WTC11 (cell line): ENCODE measurements at regions not wholly inside any gene's neighbourhood (a gene's known extent, or its start where the extent isn't known, plus 50 kb on each side); places are given as distances from the start of the nearest gene placed in this dataset.

ENCODE experiments used
- ATAC-seq: fragments of 200-7000 bp; cut with Tn5 transposase; 2 replicates; pipeline ENCODE4 v1.10.0; 2021; ENCODE audit warnings: mild to moderate bottlenecking, moderate library complexity
- CTCF ChIA-PET: fragments of 300-600 bp; sonication (Branson Sonifier 250); formaldehyde crosslinking; loops from one replicate; lab custom pipeline; 2021; ENCODE audit warnings: antibody characterized with exemption; lab: Charles Lee
- POLR2A ChIA-PET: fragments of 350-600 bp; sonication (Branson Sonifier 250); formaldehyde crosslinking; loops from one replicate; lab custom pipeline; 2021; ENCODE audit warnings: antibody characterized with exemption; lab: Charles Lee
- DNase-seq: peaks from one replicate; pipeline ENCODE4 v3.0.0; 2021; ENCODE audit warnings: low spot score
- H3K27ac Mint-ChIP-seq: 2 replicates; pipeline ENCODE4 v1.8.0; 2021; ENCODE audit warnings: mixed read lengths
- H3K27me3 Mint-ChIP-seq: 2 replicates; pipeline ENCODE4 v1.8.0; 2021; ENCODE audit warnings: low read depth, mild to moderate bottlenecking, moderate library complexity, mixed read lengths
- H3K36me3 Mint-ChIP-seq: 2 replicates; pipeline ENCODE4 v1.8.0; 2021; ENCODE audit warnings: mixed read lengths
- H3K4me1 Mint-ChIP-seq: 2 replicates; pipeline ENCODE4 v1.8.0; 2022; ENCODE audit warnings: mixed read lengths
- H3K4me3 Mint-ChIP-seq: 2 replicates; pipeline ENCODE4 v1.8.0; 2021; ENCODE audit warnings: mild to moderate bottlenecking, moderate library complexity, mixed read lengths
- H3K9me3 Mint-ChIP-seq: 2 replicates; pipeline ENCODE4 v1.8.0; 2021; ENCODE audit warnings: mixed read lengths
- JAZF1 ChIP-seq: fragments of 250-450 bp; sonication (Bioruptor Pico); IDR thresholded peaks from 2 replicates; pipeline ENCODE4 v1.9.0; 2021; ENCODE audit warnings: moderate library complexity, mild to moderate bottlenecking, inconsistent platforms
- MLX ChIP-seq: sonication (generic); formaldehyde crosslinking; IDR thresholded peaks from 2 replicates; pipeline ENCODE4 v1.8.1; 2023; ENCODE audit warnings: mild to moderate bottlenecking, missing genetic modification reagents, moderate library complexity
- MXD4 ChIP-seq: fragments of 250-450 bp; sonication (Bioruptor Pico); IDR thresholded peaks from 2 replicates; pipeline ENCODE4 v1.8.0; 2021; ENCODE audit warnings: mild to moderate bottlenecking, moderate library complexity, borderline replicate concordance
- NFE2L1 ChIP-seq: sonication (generic); formaldehyde crosslinking; IDR thresholded peaks from 2 replicates; pipeline ENCODE4 v1.8.1; 2023; ENCODE audit warnings: missing genetic modification reagents
- NR3C1 ChIP-seq: sonication (generic); formaldehyde crosslinking; conservative IDR thresholded peaks from 2 replicates; pipeline ENCODE4 v1.8.1; 2023; ENCODE audit warnings: low read depth, mild to moderate bottlenecking, missing genetic modification reagents
- PREB ChIP-seq: sonication (generic); formaldehyde crosslinking; IDR thresholded peaks from 2 replicates; pipeline ENCODE4 v1.8.1; 2022; ENCODE audit warnings: mild to moderate bottlenecking, missing genetic modification reagents, moderate library complexity, borderline replicate concordance
- ZBTB21 ChIP-seq: sonication (generic); formaldehyde crosslinking; IDR thresholded peaks from 2 replicates; pipeline ENCODE4 v1.8.1; 2023; ENCODE audit warnings: mild to moderate bottlenecking, missing genetic modification reagents, borderline replicate concordance
- ZBTB43 ChIP-seq: sonication (generic); formaldehyde crosslinking; IDR thresholded peaks from 2 replicates; pipeline ENCODE4 v1.8.1; 2023; ENCODE audit warnings: mild to moderate bottlenecking, missing genetic modification reagents
- ZNF512 ChIP-seq: sonication (generic); formaldehyde crosslinking; IDR thresholded peaks from 2 replicates; pipeline ENCODE4 v1.8.1; 2022; ENCODE audit warnings: missing genetic modification reagents, borderline replicate concordance
- TF ChIP-seq, protein P1 (sequence below): sonication (generic); formaldehyde crosslinking; IDR thresholded peaks from 2 replicates; pipeline ENCODE4 v1.8.1; 2023; ENCODE audit warnings: mild to moderate bottlenecking, missing genetic modification reagents, borderline replicate concordance
- TF ChIP-seq, protein P2 (sequence below): sonication (generic); formaldehyde crosslinking; IDR thresholded peaks from 2 replicates; pipeline ENCODE4 v1.8.1; 2022; ENCODE audit warnings: low read depth, missing genetic modification reagents, borderline replicate concordance
- TF ChIP-seq, protein P3 (sequence below): fragments of 250-450 bp; sonication (Bioruptor Pico); IDR thresholded peaks from 2 replicates; pipeline ENCODE4 v2.1.2; 2022; ENCODE audit warnings: mild to moderate bottlenecking, moderate library complexity
- TF ChIP-seq, protein P4 (sequence below): fragments of 250-450 bp; sonication (Bioruptor Pico); IDR thresholded peaks from 2 replicates; pipeline ENCODE4 v1.8.0; 2021; ENCODE audit warnings: mild to moderate bottlenecking
- TF ChIP-seq, protein P5 (sequence below): fragments of 250-450 bp; sonication (Bioruptor Pico); IDR thresholded peaks from 2 replicates; pipeline ENCODE4 v1.9.0; 2021; ENCODE audit warnings: mild to moderate bottlenecking
- TF ChIP-seq, protein P6 (sequence below): sonication (generic); formaldehyde crosslinking; IDR thresholded peaks from 2 replicates; pipeline ENCODE4 v1.8.0; 2022; ENCODE audit warnings: mild to moderate bottlenecking, missing genetic modification reagents

DNA sequence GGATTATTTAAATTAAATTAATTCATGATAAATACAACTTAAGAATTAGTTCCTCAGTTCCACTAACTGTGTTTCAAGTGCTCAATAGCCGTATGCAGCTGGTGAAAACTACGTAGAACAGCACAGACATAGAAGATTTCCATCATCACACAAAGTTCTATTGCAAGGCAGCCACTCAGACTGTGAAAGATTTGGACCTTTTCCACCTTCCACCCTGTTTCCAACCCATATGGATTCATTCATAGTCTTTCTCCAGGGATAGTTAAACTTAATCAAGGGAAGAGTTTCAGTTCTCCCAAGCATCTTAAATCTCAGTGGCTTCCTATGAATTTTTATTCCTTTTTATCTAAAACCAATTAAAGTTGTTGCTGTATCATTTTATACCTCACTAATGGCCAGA, 2030.8 kb downstream of the SUCLG1 start (continued):
- TF ChIP-seq, protein P1, sequence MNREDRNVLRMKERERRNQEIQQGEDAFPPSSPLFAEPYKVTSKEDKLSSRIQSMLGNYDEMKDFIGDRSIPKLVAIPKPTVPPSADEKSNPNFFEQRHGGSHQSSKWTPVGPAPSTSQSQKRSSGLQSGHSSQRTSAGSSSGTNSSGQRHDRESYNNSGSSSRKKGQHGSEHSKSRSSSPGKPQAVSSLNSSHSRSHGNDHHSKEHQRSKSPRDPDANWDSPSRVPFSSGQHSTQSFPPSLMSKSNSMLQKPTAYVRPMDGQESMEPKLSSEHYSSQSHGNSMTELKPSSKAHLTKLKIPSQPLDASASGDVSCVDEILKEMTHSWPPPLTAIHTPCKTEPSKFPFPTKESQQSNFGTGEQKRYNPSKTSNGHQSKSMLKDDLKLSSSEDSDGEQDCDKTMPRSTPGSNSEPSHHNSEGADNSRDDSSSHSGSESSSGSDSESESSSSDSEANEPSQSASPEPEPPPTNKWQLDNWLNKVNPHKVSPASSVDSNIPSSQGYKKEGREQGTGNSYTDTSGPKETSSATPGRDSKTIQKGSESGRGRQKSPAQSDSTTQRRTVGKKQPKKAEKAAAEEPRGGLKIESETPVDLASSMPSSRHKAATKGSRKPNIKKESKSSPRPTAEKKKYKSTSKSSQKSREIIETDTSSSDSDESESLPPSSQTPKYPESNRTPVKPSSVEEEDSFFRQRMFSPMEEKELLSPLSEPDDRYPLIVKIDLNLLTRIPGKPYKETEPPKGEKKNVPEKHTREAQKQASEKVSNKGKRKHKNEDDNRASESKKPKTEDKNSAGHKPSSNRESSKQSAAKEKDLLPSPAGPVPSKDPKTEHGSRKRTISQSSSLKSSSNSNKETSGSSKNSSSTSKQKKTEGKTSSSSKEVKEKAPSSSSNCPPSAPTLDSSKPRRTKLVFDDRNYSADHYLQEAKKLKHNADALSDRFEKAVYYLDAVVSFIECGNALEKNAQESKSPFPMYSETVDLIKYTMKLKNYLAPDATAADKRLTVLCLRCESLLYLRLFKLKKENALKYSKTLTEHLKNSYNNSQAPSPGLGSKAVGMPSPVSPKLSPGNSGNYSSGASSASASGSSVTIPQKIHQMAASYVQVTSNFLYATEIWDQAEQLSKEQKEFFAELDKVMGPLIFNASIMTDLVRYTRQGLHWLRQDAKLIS (CRISPR knock-in tag): no peak

GRCh38 chr2:82412021-82412420, 2047.1 kb downstream of the SUCLG1 start:
- TF ChIP-seq MXD4 (CRISPR knock-in tag) (no peak), ZNF512 (CRISPR knock-in tag) (no peak), JAZF1 (CRISPR knock-in tag) (no peak), NFE2L1 (CRISPR knock-in tag) (no peak), PREB (CRISPR knock-in tag) (no peak)
- TF ChIP-seq, protein P2, sequence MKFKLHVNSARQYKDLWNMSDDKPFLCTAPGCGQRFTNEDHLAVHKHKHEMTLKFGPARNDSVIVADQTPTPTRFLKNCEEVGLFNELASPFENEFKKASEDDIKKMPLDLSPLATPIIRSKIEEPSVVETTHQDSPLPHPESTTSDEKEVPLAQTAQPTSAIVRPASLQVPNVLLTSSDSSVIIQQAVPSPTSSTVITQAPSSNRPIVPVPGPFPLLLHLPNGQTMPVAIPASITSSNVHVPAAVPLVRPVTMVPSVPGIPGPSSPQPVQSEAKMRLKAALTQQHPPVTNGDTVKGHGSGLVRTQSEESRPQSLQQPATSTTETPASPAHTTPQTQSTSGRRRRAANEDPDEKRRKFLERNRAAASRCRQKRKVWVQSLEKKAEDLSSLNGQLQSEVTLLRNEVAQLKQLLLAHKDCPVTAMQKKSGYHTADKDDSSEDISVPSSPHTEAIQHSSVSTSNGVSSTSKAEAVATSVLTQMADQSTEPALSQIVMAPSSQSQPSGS (CRISPR knock-in tag): no peak
- no peak for ATAC-seq
- no peak for DNase-seq
- Mint-ChIP-seq H3K9me3 (peaks cover 15% of the 10 kb centered on the region), H3K27ac (no peak overlapping the region), H3K36me3 (peaks cover 7% of the 10 kb centered on the region; the same call in 1 of the 2 replicates), H3K4me3 (no peak overlapping the region), H3K4me1 (no peaks in the 10 kb centered on the region), H3K27me3 (no peaks in the 10 kb centered on the region)
- ChIA-PET POLR2A (no interaction called here), CTCF (no interaction called here)

- CTCF ChIA-PET: no interaction called here
- Mint-ChIP-seq H3K9me3 (peaks cover 15% of the 10 kb centered on the region), H3K4me1 (no peaks in the 10 kb centered on the region), H3K27ac (no peak overlapping the region), H3K4me3 (no peak overlapping the region), H3K27me3 (no peaks in the 10 kb centered on the region), H3K36me3 (peaks cover 7% of the 10 kb centered on the region; the same call in 1 of the 2 replicates)
- POLR2A ChIA-PET: no interaction called here
- no peak for ATAC-seq
- no peak for DNase-seq
- TF ChIP-seq MLX (no peak), ZBTB43 (no peak), NR3C1 (no peak), ZBTB21 (no peak), NFE2L1 (CRISPR knock-in tag) (no peak)
- TF ChIP-seq, protein P3, sequence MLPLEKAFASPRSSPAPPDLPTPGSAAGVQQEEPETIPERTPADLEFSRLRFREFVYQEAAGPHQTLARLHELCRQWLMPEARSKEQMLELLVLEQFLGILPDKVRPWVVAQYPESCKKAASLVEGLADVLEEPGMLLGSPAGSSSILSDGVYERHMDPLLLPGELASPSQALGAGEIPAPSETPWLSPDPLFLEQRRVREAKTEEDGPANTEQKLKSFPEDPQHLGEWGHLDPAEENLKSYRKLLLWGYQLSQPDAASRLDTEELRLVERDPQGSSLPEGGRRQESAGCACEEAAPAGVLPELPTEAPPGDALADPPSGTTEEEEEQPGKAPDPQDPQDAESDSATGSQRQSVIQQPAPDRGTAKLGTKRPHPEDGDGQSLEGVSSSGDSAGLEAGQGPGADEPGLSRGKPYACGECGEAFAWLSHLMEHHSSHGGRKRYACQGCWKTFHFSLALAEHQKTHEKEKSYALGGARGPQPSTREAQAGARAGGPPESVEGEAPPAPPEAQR (CRISPR knock-in tag): no peak
- TF ChIP-seq, protein P4, sequence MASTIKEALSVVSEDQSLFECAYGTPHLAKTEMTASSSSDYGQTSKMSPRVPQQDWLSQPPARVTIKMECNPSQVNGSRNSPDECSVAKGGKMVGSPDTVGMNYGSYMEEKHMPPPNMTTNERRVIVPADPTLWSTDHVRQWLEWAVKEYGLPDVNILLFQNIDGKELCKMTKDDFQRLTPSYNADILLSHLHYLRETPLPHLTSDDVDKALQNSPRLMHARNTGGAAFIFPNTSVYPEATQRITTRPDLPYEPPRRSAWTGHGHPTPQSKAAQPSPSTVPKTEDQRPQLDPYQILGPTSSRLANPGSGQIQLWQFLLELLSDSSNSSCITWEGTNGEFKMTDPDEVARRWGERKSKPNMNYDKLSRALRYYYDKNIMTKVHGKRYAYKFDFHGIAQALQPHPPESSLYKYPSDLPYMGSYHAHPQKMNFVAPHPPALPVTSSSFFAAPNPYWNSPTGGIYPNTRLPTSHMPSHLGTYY: no peak
- TF ChIP-seq, protein P5, sequence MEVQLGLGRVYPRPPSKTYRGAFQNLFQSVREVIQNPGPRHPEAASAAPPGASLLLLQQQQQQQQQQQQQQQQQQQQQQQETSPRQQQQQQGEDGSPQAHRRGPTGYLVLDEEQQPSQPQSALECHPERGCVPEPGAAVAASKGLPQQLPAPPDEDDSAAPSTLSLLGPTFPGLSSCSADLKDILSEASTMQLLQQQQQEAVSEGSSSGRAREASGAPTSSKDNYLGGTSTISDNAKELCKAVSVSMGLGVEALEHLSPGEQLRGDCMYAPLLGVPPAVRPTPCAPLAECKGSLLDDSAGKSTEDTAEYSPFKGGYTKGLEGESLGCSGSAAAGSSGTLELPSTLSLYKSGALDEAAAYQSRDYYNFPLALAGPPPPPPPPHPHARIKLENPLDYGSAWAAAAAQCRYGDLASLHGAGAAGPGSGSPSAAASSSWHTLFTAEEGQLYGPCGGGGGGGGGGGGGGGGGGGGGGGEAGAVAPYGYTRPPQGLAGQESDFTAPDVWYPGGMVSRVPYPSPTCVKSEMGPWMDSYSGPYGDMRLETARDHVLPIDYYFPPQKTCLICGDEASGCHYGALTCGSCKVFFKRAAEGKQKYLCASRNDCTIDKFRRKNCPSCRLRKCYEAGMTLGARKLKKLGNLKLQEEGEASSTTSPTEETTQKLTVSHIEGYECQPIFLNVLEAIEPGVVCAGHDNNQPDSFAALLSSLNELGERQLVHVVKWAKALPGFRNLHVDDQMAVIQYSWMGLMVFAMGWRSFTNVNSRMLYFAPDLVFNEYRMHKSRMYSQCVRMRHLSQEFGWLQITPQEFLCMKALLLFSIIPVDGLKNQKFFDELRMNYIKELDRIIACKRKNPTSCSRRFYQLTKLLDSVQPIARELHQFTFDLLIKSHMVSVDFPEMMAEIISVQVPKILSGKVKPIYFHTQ: no peak
- TF ChIP-seq, protein P6, sequence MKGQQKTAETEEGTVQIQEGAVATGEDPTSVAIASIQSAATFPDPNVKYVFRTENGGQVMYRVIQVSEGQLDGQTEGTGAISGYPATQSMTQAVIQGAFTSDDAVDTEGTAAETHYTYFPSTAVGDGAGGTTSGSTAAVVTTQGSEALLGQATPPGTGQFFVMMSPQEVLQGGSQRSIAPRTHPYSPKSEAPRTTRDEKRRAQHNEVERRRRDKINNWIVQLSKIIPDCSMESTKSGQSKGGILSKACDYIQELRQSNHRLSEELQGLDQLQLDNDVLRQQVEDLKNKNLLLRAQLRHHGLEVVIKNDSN (CRISPR knock-in tag): no peak
These were observed 2048.0 kb downstream of the SUCLG1 start for GRCh38 chr2:82411071-82411470.
